ENCODE measurements at regions not wholly inside any gene's neighbourhood (a gene's known extent, or its start where the extent isn't known, plus 50 kb on each side); places are given as distances from the start of the nearest gene placed in this dataset.

GRCh38 chr14:83269583-83269982 lies 1735.9 kb upstream of the SEL1L start:
- ChIA-PET CTCF (no interaction called here), POLR2A (no interaction called here)
- no peak for DNase-seq
- no peak for ATAC-seq (ENCODE audit: poor library complexity)
- no peaks in the 10 kb centered on the region for H3K36me3 ChIP-seq (ENCODE audit: insufficient read depth, low read length)
- TF ChIP-seq CTCF (IDR thresholded peaks at IDR 0.05) = no peak
- H3K27ac Mint-ChIP-seq = no peak overlapping the region
- H3K4me3 ChIP-seq (ENCODE audit: low read length) = no peak overlapping the region
- intact Hi-C loops (cut with DNase I, micrococcal nuclease) = no loop called here
- H3K36me3 Mint-ChIP-seq (ENCODE audit: low read depth) = no peaks in the 10 kb centered on the region
- no peaks in the 10 kb centered on the region for H3K9me3 ChIP-seq (ENCODE audit: control insufficient read depth in 1 of 2, insufficient read depth in 1 of 2, low read length in 2 of 2)
- H3K27ac ChIP-seq (ENCODE audit: low read depth in 1 of 2, low read length in 2 of 2) = no peak overlapping the region
- no peaks in the 10 kb centered on the region for H3K4me1 Mint-ChIP-seq (ENCODE audit: low read depth)
- no peaks in the 10 kb centered on the region for H3K27me3 Mint-ChIP-seq
- no peaks in the 10 kb centered on the region for H3K4me1 ChIP-seq (ENCODE audit: insufficient read depth, low read length)
- no peaks in the 10 kb centered on the region for H3K27me3 ChIP-seq (ENCODE audit: control insufficient read depth in 1 of 2, insufficient read depth in 2 of 2, low read length in 2 of 2)
- no peak overlapping the region for H3K4me3 Mint-ChIP-seq
- no peaks in the 10 kb centered on the region for H3K9me3 Mint-ChIP-seq

GRCh38 chr14:83271663-83272062 lies 1738.0 kb upstream of the SEL1L start:
- Mint-ChIP-seq H3K27ac (no peak overlapping the region), H3K36me3 (ENCODE audit: low read depth) (no peaks in the 10 kb centered on the region), H3K27me3 (no peaks in the 10 kb centered on the region), H3K4me3 (no peak overlapping the region), H3K9me3 (peaks cover 2% of the 10 kb centered on the region), H3K4me1 (ENCODE audit: low read depth) (no peaks in the 10 kb centered on the region)
- H3K27me3 ChIP-seq (ENCODE audit: control insufficient read depth in 1 of 2, insufficient read depth in 2 of 2, low read length in 2 of 2) = no peaks in the 10 kb centered on the region
- no peak for ATAC-seq (ENCODE audit: poor library complexity)
- H3K27ac ChIP-seq (ENCODE audit: low read depth in 1 of 2, low read length in 2 of 2) = no peak overlapping the region
- H3K36me3 ChIP-seq (ENCODE audit: insufficient read depth, low read length) = no peaks in the 10 kb centered on the region
- intact Hi-C loops (cut with DNase I, micrococcal nuclease) = no loop called here
- H3K9me3 ChIP-seq (ENCODE audit: control insufficient read depth in 1 of 2, insufficient read depth in 1 of 2, low read length in 2 of 2) = no peaks in the 10 kb centered on the region
- H3K4me3 ChIP-seq (ENCODE audit: low read length) = no peak overlapping the region
- ChIA-PET CTCF (no interaction called here), POLR2A (no interaction called here)
- DNase-seq = no peak
- H3K4me1 ChIP-seq (ENCODE audit: insufficient read depth, low read length) = no peaks in the 10 kb centered on the region
- no peak for TF ChIP-seq CTCF (IDR thresholded peaks at IDR 0.05)

DNA sequence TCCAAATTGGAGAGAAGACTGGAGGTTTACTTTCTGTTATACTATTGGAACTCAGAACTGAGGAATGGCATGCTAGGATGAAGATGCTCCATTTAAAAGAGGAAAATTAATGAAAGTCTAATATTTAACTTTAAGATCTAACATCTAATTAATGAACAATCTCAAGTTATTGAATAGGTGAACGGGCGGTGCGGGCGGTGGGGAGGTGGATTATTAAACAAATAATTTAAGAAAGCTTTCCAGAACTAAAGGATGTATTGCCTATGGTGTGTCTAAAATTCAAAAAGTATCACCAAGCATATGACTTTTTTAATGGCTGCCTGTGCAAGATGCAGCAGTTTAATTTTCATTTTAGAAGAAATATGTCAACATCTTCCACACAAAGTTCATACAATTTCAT lies 1747.1 kb upstream of the SEL1L start:
- ChIA-PET POLR2A (no interaction called here), CTCF (no interaction called here)
- no peak for DNase-seq
- H3K4me1 ChIP-seq (ENCODE audit: insufficient read depth, low read length) = no peaks in the 10 kb centered on the region
- peaks cover 0 to 3% of the 10 kb centered on the region in 2 experiments for H3K9me3 ChIP-seq (ENCODE audit: control insufficient read depth in 1 of 2, insufficient read depth in 1 of 2, low read length in 2 of 2)
- no peak overlapping the region for H3K4me3 Mint-ChIP-seq
- no peak for ATAC-seq (ENCODE audit: poor library complexity)
- no peak overlapping the region for H3K4me3 ChIP-seq (ENCODE audit: low read length)
- no peaks in the 10 kb centered on the region for H3K4me1 Mint-ChIP-seq (ENCODE audit: low read depth)
- no peaks in the 10 kb centered on the region for H3K36me3 ChIP-seq (ENCODE audit: insufficient read depth, low read length)
- no peak overlapping the region for H3K27ac ChIP-seq (ENCODE audit: low read depth in 1 of 2, low read length in 2 of 2)
- no peaks in the 10 kb centered on the region for H3K27me3 ChIP-seq (ENCODE audit: control insufficient read depth in 1 of 2, insufficient read depth in 2 of 2, low read length in 2 of 2)
- intact Hi-C loops (cut with DNase I, micrococcal nuclease) = no loop called here
- peaks cover 16% of the 10 kb centered on the region for H3K9me3 Mint-ChIP-seq
- H3K27me3 Mint-ChIP-seq = no peaks in the 10 kb centered on the region
- H3K27ac Mint-ChIP-seq = no peak overlapping the region
- H3K36me3 Mint-ChIP-seq (ENCODE audit: low read depth) = no peaks in the 10 kb centered on the region
- TF ChIP-seq CTCF (IDR thresholded peaks at IDR 0.05) = no peak

Data from CD4-positive, alpha-beta T cell (primary cell).